ENCODE measurements at regions not wholly inside any gene's neighbourhood (a gene's known extent, or its start where the extent isn't known, plus 50 kb on each side); places are given as distances from the start of the nearest gene placed in this dataset.

GRCh38 chr15:91547356-91547755, 306.2 kb upstream of the SLCO3A1 start:
- TF ChIP-seq, protein P1, sequence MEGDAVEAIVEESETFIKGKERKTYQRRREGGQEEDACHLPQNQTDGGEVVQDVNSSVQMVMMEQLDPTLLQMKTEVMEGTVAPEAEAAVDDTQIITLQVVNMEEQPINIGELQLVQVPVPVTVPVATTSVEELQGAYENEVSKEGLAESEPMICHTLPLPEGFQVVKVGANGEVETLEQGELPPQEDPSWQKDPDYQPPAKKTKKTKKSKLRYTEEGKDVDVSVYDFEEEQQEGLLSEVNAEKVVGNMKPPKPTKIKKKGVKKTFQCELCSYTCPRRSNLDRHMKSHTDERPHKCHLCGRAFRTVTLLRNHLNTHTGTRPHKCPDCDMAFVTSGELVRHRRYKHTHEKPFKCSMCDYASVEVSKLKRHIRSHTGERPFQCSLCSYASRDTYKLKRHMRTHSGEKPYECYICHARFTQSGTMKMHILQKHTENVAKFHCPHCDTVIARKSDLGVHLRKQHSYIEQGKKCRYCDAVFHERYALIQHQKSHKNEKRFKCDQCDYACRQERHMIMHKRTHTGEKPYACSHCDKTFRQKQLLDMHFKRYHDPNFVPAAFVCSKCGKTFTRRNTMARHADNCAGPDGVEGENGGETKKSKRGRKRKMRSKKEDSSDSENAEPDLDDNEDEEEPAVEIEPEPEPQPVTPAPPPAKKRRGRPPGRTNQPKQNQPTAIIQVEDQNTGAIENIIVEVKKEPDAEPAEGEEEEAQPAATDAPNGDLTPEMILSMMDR (IDR thresholded peaks at IDR 0.05; ENCODE audit: low read depth, low read length) = no peak
- H3K4me3 ChIP-seq (ENCODE audit: low read depth, low read length) = no peak overlapping the region

DNA sequence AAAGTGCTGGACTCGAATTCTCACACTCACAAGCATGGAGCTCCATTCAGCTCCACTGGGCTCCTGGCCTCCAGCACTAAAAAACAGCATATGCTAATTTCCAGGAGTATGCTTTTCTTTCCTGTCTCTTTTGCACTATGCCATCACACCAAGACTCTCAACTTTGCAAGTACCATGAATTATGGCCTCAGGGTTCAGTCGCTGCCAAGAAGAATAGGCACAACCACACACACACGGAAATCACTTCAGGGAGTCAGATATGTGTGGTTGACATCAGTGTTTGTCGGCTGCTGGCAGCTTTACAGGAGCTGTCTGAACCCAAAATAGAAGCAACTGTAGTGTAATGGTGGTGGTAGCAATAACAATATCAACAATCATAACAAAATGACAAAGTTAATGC, 305.0 kb upstream of the SLCO3A1 start:
- H3K4me1 ChIP-seq = no peaks in the 10 kb centered on the region

More at GRCh38 chr15:91547356-91547755, 306.2 kb upstream of the SLCO3A1 start:
- no peaks in the 10 kb centered on the region for H3K36me3 ChIP-seq
- H3K9me3 ChIP-seq = no peaks in the 10 kb centered on the region
- DNase-seq = no peak
- H3K27me3 ChIP-seq = no peaks in the 10 kb centered on the region
- H3K4me1 ChIP-seq = no peaks in the 10 kb centered on the region

GRCh38 chr15:91549581-91549980, 303.9 kb upstream of the SLCO3A1 start:
- H3K27me3 ChIP-seq = no peaks in the 10 kb centered on the region
- H3K9me3 ChIP-seq = no peaks in the 10 kb centered on the region
- no peak overlapping the region for H3K4me3 ChIP-seq (ENCODE audit: low read depth, low read length)
- H3K4me1 ChIP-seq = no peaks in the 10 kb centered on the region
- H3K36me3 ChIP-seq = no peaks in the 10 kb centered on the region
- TF ChIP-seq, protein P1 (IDR thresholded peaks at IDR 0.05; ENCODE audit: low read depth, low read length) = no peak
- no peak for DNase-seq

More for the DNA sequence above, 305.0 kb upstream of the SLCO3A1 start:
- H3K27me3 ChIP-seq = no peaks in the 10 kb centered on the region
- no peak for DNase-seq
- no peak overlapping the region for H3K4me3 ChIP-seq (ENCODE audit: low read depth, low read length)
- no peaks in the 10 kb centered on the region for H3K9me3 ChIP-seq
- no peaks in the 10 kb centered on the region for H3K36me3 ChIP-seq
- TF ChIP-seq, protein P1 (IDR thresholded peaks at IDR 0.05; ENCODE audit: low read depth, low read length) = no peak

GRCh38 chr15:91552555-91552954, 301.0 kb upstream of the SLCO3A1 start:
- TF ChIP-seq, protein P1 (IDR thresholded peaks at IDR 0.05; ENCODE audit: low read depth, low read length) = no peak
- Histone ChIP-seq H3K4me3 (ENCODE audit: low read depth, low read length) (no peak overlapping the region), H3K36me3 (no peaks in the 10 kb centered on the region), H3K9me3 (no peaks in the 10 kb centered on the region), H3K27me3 (no peaks in the 10 kb centered on the region), H3K4me1 (0 out of 2 replicates have a peak, but pooled peaks cover 5% of the 10 kb centered on the region)
- DNase-seq = no peak

DNA sequence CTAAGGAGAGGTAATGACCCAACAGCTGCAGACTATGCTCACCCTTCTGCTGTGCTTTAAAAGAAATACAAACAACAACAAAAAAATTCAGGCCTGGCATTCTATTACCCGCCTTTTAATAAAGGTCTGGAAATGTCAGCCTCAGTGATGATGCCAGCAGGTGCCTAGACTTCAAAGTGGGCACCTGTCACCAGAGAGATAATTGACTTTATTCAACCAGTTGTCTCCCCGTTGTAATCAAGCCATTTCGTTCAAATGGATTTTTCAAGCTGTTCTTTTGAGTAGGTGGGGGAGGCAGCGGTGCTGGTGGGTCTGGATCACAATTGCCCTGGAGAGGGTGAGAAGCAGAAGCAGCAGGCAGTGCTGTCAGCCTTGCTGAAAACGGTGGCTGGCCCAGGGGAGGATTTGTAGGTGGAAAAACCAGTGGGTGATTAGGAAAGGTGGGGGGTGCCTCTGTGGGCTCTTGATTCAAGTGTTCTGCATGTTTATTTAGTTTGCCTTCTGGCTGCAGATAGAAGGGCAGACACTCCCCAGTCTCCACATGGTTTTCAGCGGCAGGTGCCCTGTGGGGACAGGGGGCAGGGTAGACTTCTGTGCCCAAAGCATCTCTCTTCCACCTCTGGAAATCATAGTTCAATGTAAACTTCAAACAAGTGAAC, 300.2 kb upstream of the SLCO3A1 start:
- TF ChIP-seq, protein P1 (IDR thresholded peaks at IDR 0.05; ENCODE audit: low read depth, low read length) = no peak
- no peak overlapping the region for H3K4me3 ChIP-seq (ENCODE audit: low read depth, low read length)
- 0 out of 2 replicates have a peak, but pooled peaks cover 5% of the 10 kb centered on the region for H3K4me1 ChIP-seq
- H3K27me3 ChIP-seq = no peaks in the 10 kb centered on the region
- no peaks in the 10 kb centered on the region for H3K9me3 ChIP-seq
- H3K36me3 ChIP-seq = no peaks in the 10 kb centered on the region
- DNase-seq = no peak

DNA sequence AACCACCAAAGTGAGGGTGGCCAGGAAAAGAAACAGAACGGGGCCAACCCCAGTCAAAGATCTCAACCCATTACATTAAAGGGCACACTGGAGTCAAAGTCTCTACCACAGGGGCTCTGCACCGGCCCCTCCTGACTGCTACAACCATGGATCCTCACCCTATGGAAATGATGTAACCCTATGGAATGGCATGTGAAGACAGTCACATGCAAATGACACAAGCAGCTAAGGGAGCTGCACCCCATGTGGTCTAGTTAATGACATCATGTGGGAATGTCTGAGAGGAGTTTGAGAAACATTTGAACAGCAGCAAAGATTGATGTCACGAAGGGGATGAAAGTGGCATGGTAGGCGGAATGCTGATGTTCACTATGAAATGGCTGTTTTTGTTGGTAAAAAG, 298.2 kb upstream of the SLCO3A1 start:
- no peaks in the 10 kb centered on the region for H3K36me3 ChIP-seq
- DNase-seq = no peak
- no peaks in the 10 kb centered on the region for H3K27me3 ChIP-seq
- 0 out of 2 replicates have a peak, but pooled peaks cover 5% of the 10 kb centered on the region for H3K4me1 ChIP-seq
- H3K4me3 ChIP-seq (ENCODE audit: low read depth, low read length) = no peak overlapping the region
- TF ChIP-seq, protein P1 (IDR thresholded peaks at IDR 0.05; ENCODE audit: low read depth, low read length) = no peak
- H3K9me3 ChIP-seq = no peaks in the 10 kb centered on the region
